ENCODE measurements at regions not wholly inside any gene's neighbourhood (a gene's known extent, or its start where the extent isn't known, plus 50 kb on each side); places are given as distances from the start of the nearest gene placed in this dataset.
"Not testable (repeated sequence)": the region's sequence is repeated elsewhere in the genome, so short reads cannot be mapped to it uniquely, and the experiment has no call there.

DNA sequence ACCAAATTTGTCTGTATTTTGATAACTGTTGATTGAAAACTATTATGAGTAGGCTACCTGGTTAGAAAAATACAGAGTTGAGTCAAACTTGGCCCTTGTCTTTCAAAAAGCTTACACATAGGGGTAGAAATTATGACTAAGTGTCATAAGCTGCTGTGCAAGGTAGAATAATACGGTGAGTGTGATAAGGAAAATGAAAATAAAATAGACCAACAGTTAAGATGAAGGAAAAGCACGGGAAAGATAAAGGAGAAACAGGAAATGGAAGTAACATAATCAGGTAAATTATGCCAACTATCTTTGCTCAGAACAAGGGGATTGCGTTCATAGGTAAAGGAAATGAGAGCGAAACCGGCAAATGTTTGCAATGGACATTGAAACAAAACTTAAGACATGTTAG is 302.5 kb downstream of the PCDH7 start:
- DNase-seq, result no peak

DNA sequence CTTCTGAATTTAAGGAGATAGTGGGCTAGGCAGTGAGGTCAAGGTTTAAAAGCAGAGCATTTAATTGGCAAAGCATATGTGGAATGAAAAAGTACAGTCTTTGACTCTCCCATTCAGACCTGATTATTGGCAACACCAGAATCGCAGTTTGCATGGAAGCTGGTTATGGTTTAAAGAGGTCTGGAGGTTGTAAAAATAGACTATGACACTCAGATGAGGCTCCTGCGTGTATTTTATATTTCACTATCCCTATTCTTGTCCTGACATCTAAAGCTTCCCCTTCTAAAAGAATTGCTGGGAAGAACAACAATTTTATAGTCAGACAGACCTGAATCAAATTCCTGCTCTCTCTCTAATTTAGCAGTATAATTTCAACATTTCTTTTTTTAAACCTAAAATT is 302.9 kb downstream of the PCDH7 start:
- DNase-seq, result no peak

DNA sequence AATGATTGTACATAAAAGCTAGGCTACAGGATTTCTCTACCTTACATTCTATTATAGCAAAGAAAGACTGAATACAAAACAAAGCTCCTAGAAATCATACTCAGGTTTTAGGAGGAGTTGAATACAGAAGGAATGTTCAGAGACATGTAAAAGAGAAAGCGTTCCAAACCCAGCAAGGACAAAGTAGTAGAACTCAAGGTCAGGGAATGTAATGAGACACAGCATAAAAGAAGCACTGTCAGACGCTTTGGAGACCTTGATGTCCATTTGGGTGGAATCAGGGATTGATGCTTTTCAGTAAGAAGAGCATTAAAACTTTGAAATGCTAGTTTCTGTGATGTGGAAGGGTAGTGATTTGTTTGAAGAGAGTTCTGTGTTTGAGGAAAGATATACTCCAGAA is 303.6 kb downstream of the PCDH7 start:
- no peak for DNase-seq

DNA sequence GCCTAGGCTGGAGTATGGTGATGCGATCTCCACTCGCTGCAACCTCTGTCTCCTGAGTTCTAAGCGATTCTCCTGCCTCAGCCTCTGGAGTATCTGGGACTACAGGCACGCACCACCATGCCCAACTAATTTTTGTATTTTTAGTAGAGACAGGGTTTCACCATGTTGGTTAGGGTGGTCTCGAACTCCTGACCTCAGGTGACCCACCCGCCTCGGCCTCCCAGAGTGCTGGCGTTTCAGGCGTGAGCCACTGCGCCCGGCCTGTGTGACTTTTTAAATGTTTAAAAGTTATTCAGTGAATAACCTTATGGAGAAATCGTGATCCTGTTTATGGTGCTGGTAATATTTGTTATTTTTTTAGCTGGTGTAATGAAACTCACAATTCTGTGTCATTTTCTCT is 304.6 kb downstream of the PCDH7 start:
- DNase-seq, result not testable (repeated sequence)

DNA sequence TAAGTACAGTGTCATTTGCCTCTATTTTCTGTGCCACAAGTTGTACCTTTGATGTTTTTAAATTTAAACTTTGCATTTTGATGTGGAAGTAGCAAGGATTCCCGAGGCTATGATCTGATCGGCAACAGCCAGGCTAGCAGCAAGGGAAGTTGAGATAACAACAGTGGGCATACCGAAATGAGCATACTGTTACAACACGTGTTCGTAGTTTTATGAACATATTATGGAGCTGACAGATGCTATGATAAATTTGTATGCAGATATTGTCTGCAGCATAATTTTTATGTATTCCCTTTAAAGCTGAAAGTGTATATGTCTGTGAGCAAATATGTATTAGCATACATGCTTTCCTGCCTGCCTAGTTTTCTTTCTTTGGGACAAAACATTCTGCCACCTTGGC is 306.1 kb downstream of the PCDH7 start:
- DNase-seq, result no peak

DNA sequence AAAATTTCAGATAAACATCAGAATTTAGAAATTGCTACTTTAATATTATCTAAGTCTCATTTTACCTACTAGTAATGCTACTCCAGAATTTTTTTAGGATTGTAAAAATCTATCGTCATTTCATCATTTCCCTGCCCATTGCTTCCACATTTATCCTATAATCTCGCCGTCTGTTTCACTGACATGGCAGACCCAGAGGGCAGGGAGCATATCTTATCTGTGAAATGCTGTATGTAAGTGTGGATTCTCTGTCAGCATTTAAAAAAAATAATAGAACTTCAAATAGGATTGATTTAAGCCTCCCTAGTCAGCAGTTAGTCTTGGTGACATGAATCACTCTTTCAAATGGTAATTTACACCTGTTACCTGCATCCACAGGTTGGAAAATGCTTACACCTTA is 314.4 kb downstream of the PCDH7 start:
- no peak for DNase-seq

DNA sequence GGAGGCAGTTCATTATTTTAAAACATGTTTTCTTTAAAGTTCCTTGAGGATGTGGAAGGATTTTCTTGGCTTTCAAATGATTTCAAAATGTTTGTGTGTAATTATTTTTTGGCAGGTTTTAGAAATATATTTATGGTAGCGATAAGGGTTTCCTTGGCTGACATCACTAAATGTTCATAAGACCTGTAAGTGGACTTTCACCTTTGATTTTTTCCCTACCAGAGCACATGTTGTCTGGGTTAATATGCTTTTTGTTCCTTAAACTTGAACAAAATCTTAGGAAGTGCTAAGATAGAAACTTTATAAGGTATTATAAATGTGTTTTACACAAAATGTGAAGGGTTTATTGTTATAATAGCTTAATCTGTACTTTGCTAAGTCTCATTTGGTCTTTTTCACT is 315.6 kb downstream of the PCDH7 start:
- no peak for DNase-seq

DNA sequence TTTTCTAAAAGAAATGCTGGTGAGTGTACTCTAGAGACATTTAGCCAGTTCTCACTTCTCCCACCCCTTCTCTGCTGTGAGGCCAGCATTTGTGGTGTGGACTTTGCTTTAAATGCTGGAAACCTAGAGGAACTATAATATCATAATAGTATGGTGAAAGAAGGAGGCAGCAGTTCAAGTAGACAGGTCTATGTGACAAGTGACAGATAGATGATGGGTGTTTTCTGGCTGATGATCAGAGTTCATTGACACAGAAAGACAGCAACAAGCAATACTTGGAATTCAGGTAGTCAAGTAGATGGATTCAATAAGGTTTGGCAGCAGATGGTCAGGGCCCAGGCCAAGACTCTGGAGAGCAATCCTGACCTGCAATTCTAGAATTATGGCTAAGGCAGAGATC is 317.5 kb downstream of the PCDH7 start:
- DNase-seq, result no peak

DNA sequence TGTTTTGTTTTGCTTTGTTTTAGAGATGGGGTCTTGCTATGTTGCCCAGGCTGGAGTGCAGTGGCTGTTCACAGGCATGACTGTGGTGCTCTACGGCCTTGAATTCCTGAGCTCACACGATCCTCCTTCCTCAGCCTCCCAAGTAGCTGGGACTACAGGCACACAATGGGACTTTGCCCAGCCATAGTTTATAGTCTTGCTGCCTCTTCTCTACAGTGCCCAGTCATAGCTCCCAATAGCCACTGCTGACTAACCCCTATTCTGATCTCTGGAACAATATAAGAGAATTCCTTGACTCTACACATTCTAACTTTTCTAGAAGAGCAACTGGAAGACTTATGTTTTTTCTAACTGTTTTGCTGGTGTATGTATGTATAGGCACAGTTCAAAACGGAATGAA is 319.2 kb downstream of the PCDH7 start:
- DNase-seq, result no peak

DNA sequence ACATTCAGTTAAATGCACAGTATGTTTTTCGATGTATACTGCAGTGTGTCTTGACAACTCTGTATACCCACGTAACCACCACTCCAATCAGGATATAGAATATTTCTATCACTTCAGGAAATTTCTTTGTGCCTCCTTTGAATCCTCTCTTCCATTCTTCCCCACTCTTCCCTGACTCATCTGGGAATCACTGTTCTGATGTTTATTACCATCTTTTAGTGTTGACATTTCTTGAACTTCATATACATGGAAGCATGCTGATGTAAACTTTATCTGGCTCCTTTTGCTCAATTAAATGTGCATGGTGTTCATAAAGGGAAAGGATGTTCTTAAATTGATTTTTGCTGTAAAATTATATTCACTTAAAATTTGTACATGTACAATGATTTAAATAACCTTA is 319.9 kb downstream of the PCDH7 start:
- no peak for DNase-seq

DNA sequence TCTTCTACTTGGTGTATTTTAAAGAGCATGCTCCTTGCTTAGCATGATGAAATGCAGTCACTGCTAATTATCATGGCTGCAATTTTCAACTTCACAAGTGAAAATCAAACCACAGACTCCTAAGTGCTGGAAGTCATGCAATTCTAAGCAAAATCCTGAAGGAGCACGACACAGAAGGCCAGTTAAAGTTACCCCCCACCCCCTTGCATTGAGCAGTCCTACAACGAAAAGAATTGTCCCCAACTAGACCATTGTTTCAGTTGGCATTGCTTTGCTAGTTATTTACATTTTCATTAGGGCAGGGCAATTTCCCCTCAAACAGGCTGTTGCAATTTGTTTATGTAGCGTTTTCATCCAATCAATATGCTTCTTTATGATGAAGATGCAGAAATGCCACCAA is 321.2 kb downstream of the PCDH7 start:
- no peak for DNase-seq

DNA sequence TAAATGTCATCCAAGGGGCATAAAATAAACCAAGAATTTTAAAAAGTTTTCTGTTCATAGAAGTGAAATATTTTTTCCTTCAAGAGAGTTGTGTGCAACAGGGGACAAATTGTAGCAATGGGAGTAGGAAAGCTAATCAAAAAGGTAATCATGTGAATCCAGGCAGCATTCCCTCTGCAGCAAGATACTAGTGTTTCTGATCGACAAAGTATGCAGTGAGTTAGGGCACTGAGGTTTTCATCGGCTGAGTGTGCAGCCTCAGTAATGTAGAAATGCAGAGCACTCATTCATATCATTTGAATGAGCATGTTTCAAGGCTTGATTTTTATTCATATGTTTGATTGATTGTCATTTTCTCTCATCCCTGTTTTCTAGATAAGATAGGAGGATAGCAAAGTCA is 321.7 kb downstream of the PCDH7 start:
- no peak for DNase-seq

DNA sequence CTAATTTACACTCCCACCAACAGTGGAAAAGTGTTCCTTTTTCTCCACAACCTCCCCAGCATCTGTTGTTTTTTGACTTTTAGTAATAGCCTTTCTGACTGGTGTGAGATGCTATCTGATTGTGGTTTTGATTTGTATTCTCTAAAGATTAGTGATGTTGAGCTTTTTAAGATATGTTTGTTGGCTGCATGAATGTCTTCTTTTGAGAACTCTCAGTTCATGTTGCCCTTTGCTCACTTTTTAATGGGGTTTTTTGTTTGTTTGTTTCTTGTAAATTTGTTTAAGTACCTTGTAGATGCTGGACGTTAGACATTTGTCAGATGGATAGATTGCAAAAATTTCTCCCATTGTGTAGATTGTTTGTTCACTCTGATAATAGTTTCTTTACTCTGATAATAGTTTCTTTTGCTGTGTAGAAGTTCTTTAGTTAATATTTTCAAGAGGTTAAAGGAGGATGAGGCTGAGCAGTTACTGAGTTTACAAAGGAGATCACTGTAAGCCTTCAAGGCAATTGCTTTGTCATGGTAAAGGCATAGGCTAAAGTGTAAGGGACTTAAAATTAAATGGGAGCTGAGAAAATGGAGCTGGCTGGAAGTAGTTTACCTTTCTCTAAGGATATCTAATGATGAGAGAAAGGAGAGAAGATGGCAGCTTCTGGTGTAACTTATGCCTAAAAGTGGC is 323.4 kb downstream of the PCDH7 start:
- no peak for DNase-seq

DNA sequence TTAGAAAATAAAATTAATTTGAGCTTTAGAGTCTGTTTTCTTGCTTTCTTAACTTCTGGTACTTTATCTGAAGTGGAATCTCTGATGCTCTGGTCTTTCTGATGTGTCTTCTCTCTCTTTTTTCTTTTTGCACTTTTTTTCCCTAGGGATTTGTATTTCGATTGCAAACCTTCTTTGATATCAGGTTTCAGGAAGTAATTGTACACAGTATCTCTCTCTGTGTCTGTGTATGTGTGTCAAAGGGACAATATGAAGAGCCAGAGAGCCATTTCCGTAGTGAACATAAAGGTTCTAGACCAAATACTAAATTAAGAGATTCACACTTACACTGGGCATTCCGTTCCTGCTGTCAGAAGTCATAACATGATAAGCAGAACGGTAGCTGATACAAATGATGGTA is 325.0 kb downstream of the PCDH7 start:
- peak; percentile 82 for DNase-seq

DNA sequence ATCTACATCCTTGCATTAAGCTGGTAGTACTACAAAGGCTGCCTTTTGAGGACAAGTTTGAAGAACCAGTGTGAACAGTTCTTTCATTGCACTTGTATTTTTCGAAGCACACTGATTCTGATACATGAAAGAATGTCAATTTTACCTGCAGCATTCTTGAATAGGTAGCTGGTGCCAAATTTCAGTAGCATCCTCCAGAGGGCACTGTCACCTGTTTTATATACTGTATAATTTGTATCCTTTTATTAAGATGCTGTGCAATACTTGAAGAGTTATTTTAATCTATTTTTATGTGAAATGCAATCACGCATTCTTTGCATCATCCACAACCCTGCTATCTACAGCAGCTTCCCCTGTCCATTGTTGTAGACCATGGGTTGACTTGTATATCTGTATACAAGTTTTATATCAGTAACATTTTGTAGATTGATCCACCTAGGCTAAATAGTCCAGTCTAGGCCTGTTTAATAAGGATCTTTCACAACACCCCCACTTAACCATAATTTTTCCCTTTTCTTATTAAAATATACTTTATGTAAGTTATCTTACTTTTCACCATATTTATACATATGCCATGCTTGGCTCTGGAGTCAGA is 325.7 kb downstream of the PCDH7 start:
- peak; percentile 83 for DNase-seq

DNA sequence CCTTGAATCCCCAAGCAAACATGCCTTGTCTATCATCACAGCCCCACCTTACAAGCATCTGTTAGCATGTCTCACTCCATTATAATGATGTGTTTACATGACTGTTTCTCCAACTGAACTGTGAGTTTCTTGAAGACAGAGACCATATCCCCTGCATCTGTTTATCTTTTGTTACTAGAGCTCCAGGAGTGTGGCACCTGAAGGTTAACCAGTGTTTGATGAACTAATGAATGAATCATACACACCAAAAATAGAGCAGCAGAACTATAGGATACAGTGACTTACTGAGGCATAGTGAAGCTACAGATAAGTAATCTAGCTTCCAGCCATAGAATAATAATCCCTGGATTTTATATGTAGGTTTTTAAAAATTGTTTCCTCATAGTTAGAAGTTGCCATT is 331.0 kb downstream of the PCDH7 start:
- DNase-seq, result no peak

DNA sequence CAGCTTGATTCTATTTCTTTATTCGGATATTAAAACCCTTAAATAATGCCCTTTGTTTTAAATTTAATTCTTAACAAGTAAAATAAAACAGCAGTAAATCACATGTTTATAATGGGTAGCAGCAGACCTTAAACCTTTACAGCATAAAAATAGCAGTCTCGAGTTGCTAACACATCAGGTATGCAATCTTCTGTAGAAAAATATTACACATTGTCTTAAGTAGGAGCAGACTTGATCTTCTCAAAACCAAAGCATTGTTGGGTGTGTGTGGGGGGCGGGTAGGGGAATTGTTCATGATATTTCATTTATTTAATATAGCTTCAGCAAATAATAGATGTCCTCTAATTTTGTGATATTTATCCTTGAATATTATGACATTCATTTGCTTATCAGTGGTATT is 331.4 kb downstream of the PCDH7 start:
- DNase-seq, result no peak

DNA sequence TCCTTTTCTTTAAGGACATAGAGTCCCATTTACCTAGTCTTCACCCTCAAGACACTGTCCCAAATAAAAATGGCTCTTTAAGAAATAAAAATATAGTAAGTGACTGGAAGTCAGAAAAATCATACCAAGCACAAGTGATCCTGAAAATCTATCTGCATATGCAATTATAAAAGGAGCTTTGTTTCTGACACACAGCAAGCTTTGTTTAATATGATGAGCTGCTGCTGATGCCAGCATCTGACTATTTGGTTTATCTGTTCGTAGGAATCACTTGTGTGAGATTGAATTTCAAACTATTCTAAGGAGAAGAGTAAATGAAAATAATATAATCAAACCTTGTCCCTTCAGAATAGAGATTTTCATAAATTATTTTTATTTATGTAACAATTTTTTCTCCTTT is 332.4 kb downstream of the PCDH7 start:
- no peak for DNase-seq

DNA sequence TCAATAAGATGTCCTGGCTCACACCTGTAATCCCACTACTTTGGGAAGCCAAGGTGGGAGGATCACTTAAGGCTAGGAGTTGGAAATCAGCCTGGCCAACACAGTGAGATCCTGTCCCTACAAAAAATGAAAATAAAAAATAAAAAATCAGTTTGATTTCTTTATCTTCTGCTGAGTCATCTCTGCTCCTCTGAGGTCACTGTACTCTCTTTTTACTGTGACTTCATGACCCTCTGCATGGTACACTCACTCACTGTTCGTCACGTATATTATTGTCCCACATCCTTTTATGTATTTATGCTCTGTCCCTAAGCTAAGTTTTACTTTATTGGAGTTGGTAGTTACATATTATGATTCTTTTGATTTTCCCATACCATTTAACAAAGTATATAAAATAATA is 333.3 kb downstream of the PCDH7 start:
- DNase-seq, result no peak

DNA sequence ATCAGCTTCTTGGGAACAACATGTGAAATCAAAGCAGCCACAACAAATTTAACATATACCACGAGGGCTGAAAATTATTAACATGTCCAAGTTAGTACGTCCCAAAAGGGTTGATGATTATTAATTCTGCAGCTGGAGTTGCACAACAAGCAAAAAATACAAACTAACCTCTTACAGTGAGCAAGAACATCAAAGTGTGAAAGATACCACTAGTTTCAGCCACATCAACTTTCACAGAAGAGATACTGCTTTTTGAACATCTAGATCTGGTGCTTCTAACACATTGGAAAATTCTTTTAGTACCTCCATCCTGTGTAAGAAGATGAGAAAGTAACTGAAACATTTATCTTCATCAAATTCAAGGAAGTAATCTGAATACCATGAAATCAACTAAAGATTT is 334.1 kb downstream of the PCDH7 start:
- DNase-seq, result no peak

DNA sequence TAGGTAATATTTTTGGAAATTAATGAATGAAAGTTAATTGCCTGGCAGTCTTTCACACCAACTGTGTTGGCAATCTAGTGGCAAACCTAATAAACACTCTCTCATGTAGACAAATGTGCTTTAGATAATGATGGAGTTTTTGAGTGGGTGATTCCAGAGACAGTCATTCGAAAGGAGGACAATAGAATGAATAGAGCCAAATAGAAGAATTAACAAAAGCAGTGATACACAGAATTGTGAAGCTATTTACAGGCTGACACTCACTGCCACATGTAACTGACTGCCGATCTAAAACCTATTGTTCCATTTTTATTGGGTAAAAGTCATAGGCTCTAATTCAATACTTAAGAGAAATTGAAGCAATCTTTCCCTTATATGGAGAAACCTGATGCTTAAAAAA is 338.5 kb downstream of the PCDH7 start:
- no peak for DNase-seq

DNA sequence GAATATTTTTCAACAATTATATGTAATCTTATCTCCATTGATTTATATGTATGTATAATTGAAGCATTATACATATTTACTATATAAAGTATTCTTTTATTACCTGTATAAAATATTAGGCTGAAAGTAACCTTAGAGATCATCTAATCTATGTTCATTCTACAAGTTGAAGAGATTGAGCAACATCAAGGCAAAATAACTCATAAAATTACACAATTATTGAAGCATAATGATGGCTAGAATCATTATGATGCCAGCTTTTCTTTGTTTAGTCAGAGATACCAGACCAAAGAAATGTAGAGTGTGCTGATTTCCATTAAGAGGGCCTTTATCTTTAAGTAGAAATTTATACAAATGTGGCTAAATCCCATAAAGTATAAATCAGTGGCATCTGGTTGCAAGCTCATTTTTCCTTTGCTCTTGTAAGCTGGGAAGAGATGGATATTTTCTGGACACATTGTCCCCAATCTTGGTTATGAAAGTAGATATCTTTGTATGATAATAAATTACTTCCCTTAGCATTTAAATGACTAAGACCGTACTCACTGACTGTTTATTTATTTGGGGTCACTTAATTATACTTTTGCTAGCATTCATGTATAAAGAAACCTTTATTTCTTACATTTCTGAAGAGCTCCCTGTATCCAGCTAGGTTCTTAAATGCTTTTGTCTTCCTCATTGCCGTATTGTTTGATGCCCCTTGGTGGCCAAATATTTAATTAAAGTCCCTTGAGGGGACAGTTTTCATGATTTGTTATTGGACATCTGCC is 339.8 kb downstream of the PCDH7 start:
- no peak for DNase-seq

DNA sequence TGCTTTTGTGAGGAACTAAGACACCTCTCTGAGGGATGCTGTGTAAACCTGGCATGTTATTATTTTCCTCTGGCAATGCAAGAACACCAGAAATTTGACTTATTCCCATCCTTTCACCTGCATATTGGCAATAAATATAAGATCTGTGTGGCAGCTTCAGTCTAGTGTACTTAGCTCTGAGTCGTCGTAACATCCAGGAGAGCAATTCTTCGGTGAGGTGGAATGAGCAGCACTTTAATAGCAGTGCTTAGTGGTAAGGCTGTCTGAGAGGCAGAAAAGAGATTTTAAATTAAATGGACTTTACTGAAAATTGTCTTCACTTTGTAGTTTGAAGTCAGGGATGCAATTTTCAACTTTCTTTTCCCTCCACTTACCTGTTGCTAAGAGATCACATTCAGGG is 344.9 kb downstream of the PCDH7 start:
- DNase-seq, result no peak

DNA sequence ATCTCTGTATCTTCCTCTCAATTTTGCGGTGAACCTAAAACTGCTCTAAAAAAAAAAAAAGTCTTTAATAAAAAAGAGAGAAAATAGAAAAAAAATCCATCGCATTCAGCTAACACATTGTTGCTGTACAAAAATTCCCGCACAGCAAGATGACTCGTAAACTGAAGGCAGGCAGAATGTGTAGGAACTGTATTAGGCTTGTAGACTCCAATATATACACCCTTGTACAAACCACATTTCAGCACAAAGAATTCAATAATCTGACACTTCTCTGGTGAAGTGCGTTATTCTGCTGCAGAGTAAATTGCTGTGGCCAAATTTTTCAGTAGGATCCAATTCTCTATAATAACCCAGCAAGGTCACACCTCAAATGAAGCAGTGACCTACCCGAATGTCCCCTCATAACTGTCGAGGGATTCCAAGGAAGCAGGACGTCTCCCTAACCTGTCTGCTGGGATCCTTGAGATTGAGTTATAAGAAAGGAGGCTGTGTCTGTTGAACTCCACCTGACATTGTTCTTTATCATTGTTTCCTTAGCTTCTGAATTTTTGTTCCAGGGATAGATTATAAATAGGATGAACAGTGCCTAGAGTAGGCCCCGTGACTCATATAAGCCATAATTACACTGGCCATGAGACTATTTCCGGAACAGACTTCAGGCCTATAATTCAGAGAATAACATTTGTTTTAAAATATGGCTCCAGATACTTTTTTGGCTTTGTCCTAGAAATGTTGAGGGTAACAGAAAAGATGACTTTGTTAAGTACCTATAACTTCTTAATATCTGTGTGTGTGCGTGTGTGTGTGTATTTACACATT is 348.3 kb downstream of the PCDH7 start:
- DNase-seq, result no peak

All from DMS53 (cell line).